Endodermal cell (in vitro differentiated cells): ENCODE measurements at regions not wholly inside any gene's neighbourhood (a gene's known extent, or its start where the extent isn't known, plus 50 kb on each side); places are given as distances from the start of the nearest gene placed in this dataset.

Source experiments
- DNase-seq: peaks from one replicate; pipeline ENCODE4 v3.0.0-alpha.2; 2017
- H3K27ac ChIP-seq: 2 replicates; pipeline ENCODE4 v1.5.1; 2013; ENCODE audit warnings: mild to moderate bottlenecking, low read depth, low read length, moderate library complexity
- H3K27me3 ChIP-seq: 2 replicates; pipeline ENCODE4 v1.6.1; 2013; ENCODE audit warnings: mild to moderate bottlenecking, low read length, moderate library complexity; ENCODE audit not compliant: insufficient read depth, control insufficient read depth, poor library complexity, severe bottlenecking
- H3K36me3 ChIP-seq: 2 replicates; pipeline ENCODE4 v1.7.0; 2013; ENCODE audit warnings: mild to moderate bottlenecking, low read length, moderate library complexity; ENCODE audit not compliant: control insufficient read depth, insufficient read depth
- H3K4me1 ChIP-seq: one replicate; pipeline ENCODE4 v1.7.0; 2013; ENCODE audit warnings: low read length; ENCODE audit not compliant: control insufficient read depth, insufficient read depth
- H3K4me3 ChIP-seq: 2 replicates; pipeline ENCODE4 v1.5.1; 2013; ENCODE audit warnings: mild to moderate bottlenecking, low read length, moderate library complexity
- H3K9ac ChIP-seq: 2 replicates; pipeline ENCODE4 v1.6.1; 2013; ENCODE audit warnings: mild to moderate bottlenecking, low read length, moderate library complexity; ENCODE audit not compliant: poor library complexity, severe bottlenecking; ENCODE audit errors: extremely low read depth
- H3K9me3 ChIP-seq: 2 replicates; pipeline ENCODE4 v1.6.1; 2013; ENCODE audit warnings: mild to moderate bottlenecking, low read length, moderate library complexity; ENCODE audit not compliant: control insufficient read depth
- H3K27ac Mint-ChIP-seq: 2 replicates; pipeline ENCODE4 v1.8.0; 2020; ENCODE audit warnings: mixed read lengths
- H3K27me3 Mint-ChIP-seq: 2 replicates; pipeline ENCODE4 v1.8.0; 2021; ENCODE audit warnings: mild to moderate bottlenecking, mixed read lengths; ENCODE audit not compliant: insufficient read depth
- H3K36me3 Mint-ChIP-seq: 2 replicates; pipeline ENCODE4 v1.8.0; 2020; ENCODE audit warnings: low read depth, mixed read lengths
- H3K4me1 Mint-ChIP-seq: 2 replicates; pipeline ENCODE4 v1.8.0; 2020; ENCODE audit warnings: mixed read lengths
- H3K4me3 Mint-ChIP-seq: 2 replicates; pipeline ENCODE4 v1.8.0; 2020; ENCODE audit warnings: mild to moderate bottlenecking, moderate library complexity, mixed read lengths
- H3K9me3 Mint-ChIP-seq: 2 replicates; pipeline ENCODE4 v1.8.0; 2020; ENCODE audit warnings: mild to moderate bottlenecking, mixed read lengths
- CTCF ChIP-seq: fragments of 200-600 bp; sonication (generic); conservative IDR thresholded peaks from 2 replicates; pipeline ENCODE4 v1.5.0; 2021; ENCODE audit warnings: antibody characterized with exemption, mild to moderate bottlenecking
- WGBS, 2 experiments: methylation state at CpG; one replicate each; pipeline versions ENCODE4 v1.1.5 to v1.1.7; 2013; ENCODE audit warnings: missing lambda C conversion rate in 2 of 2, mixed read lengths in 1 of 2; ENCODE audit not compliant: insufficient coverage in 1 of 2, insufficient read length in 1 of 2; 5-methylcytosine and 5-hydroxymethylcytosine counted together

GRCh38 chr7:68691261-68692216 lies 906.7 kb upstream of the AUTS2 start:
- Mint-ChIP-seq H3K9me3 (peaks cover 23% of the 10 kb centered on the region), H3K36me3 (peaks cover 3% of the 10 kb centered on the region), H3K27ac (no peak overlapping the region), H3K27me3 (peaks cover 7% of the 10 kb centered on the region), H3K4me1 (peaks cover 12% of the 10 kb centered on the region), H3K4me3 (no peak overlapping the region)
- no peaks in the 10 kb centered on the region for H3K4me1 ChIP-seq
- no peak overlapping the region for H3K4me3 ChIP-seq
- H3K36me3 ChIP-seq, result no peaks in the 10 kb centered on the region
- no peak for DNase-seq
- peaks cover 19% of the 10 kb centered on the region for H3K9me3 ChIP-seq
- TF ChIP-seq CTCF, result no peak
- H3K27ac ChIP-seq, result no peak overlapping the region
- H3K9ac ChIP-seq, result no peak overlapping the region
- 89 to 96% methylated on average over 7 to 12 of the region's 12 CpGs for WGBS, 2 experiments
- no peaks in the 10 kb centered on the region for H3K27me3 ChIP-seq

- H3K27ac ChIP-seq, result no peak overlapping the region
- H3K9me3 ChIP-seq, result peaks cover 19% of the 10 kb centered on the region
- no peak overlapping the region for H3K27ac Mint-ChIP-seq
- H3K4me3 ChIP-seq, result no peak overlapping the region
- no peak for TF ChIP-seq CTCF
- no peaks in the 10 kb centered on the region for H3K27me3 ChIP-seq
- no peaks in the 10 kb centered on the region for H3K36me3 ChIP-seq
- no peaks in the 10 kb centered on the region for H3K4me1 ChIP-seq
- H3K4me1 Mint-ChIP-seq, result peaks cover 12% of the 10 kb centered on the region
- H3K9ac ChIP-seq, result no peak overlapping the region
- peaks cover 11% of the 10 kb centered on the region for H3K27me3 Mint-ChIP-seq
- WGBS, 2 experiments, result 93 to 100% methylated on average over 3 to 4 of the region's 4 CpGs
- no peak for DNase-seq
- peaks cover 27% of the 10 kb centered on the region for H3K9me3 Mint-ChIP-seq
- peaks cover 3% of the 10 kb centered on the region for H3K36me3 Mint-ChIP-seq
- H3K4me3 Mint-ChIP-seq, result no peak overlapping the region
These were observed 905.8 kb upstream of the AUTS2 start for GRCh38 chr7:68692511-68692910.

- no peak overlapping the region for H3K27ac ChIP-seq
- H3K4me1 ChIP-seq, result no peaks in the 10 kb centered on the region
- WGBS, 2 experiments, result 71% methylated on average over 1 of the region's 1 CpG; no CpG with 5 or more reads in 1 of the 2 experiments
- H3K9me3 ChIP-seq, result peaks cover 19% of the 10 kb centered on the region
- Mint-ChIP-seq H3K9me3 (peaks cover 27% of the 10 kb centered on the region), H3K36me3 (peaks cover 3% of the 10 kb centered on the region), H3K4me1 (peaks cover 9% of the 10 kb centered on the region), H3K27ac (no peak overlapping the region), H3K27me3 (peaks cover 13% of the 10 kb centered on the region), H3K4me3 (no peak overlapping the region)
- no peak for TF ChIP-seq CTCF
- no peaks in the 10 kb centered on the region for H3K27me3 ChIP-seq
- no peaks in the 10 kb centered on the region for H3K36me3 ChIP-seq
- no peak overlapping the region for H3K4me3 ChIP-seq
- H3K9ac ChIP-seq, result no peak overlapping the region
- DNase-seq, result no peak
These were observed 903.6 kb upstream of the AUTS2 start for GRCh38 chr7:68694656-68695055.
